Mesendoderm (in vitro differentiated cells): ENCODE measurements at regions not wholly inside any gene's neighbourhood (a gene's known extent, or its start where the extent isn't known, plus 50 kb on each side); places are given as distances from the start of the nearest gene placed in this dataset.

ENCODE experiments used
- DNase-seq: peaks from one replicate; pipeline ENCODE4 v3.0.0; 2013
- H2AK5ac ChIP-seq: 2 replicates; pipeline ENCODE4 v1.6.1; 2013; ENCODE audit warnings: low read length, inconsistent platforms
- H2BK120ac ChIP-seq: 2 replicates; pipeline ENCODE4 v1.6.1; 2013; ENCODE audit warnings: low read depth, mild to moderate bottlenecking, low read length, moderate library complexity, mixed read lengths
- H2BK15ac ChIP-seq: replicated peaks from 2 replicates; pipeline ENCODE4 v1.6.1; 2013; ENCODE audit warnings: low read depth, mild to moderate bottlenecking, moderate library complexity
- H2BK5ac ChIP-seq: 2 replicates; pipeline ENCODE4 v1.6.1; 2013; ENCODE audit warnings: low read length, inconsistent platforms
- H3K18ac ChIP-seq: 2 replicates; pipeline ENCODE4 v1.6.1; 2013; ENCODE audit warnings: mild to moderate bottlenecking, low read length, mixed read lengths
- H3K23ac ChIP-seq: one replicate; pipeline ENCODE4 v1.6.1; 2013; ENCODE audit warnings: low read length
- H3K27ac ChIP-seq: 2 replicates; pipeline ENCODE4 v1.5.1; 2013; ENCODE audit warnings: low read depth, mild to moderate bottlenecking, inconsistent platforms, low read length, moderate library complexity
- H3K27me3 ChIP-seq: 2 replicates; pipeline ENCODE4 v1.6.1; 2013; ENCODE audit warnings: low read length, control low read depth, mild to moderate bottlenecking, inconsistent platforms; ENCODE audit not compliant: insufficient read depth, poor library complexity
- H3K36me3 ChIP-seq: 2 replicates; pipeline ENCODE4 v1.6.1; 2013; ENCODE audit warnings: low read length, inconsistent platforms; ENCODE audit not compliant: control insufficient read depth, insufficient read depth
- H3K4ac ChIP-seq: one replicate; pipeline ENCODE4 v1.6.1; 2013; ENCODE audit warnings: low read depth, mild to moderate bottlenecking, low read length, moderate library complexity
- H3K4me1 ChIP-seq: 2 replicates; pipeline ENCODE4 v1.6.1; 2013; ENCODE audit warnings: low read depth, low read length, inconsistent platforms; ENCODE audit not compliant: control insufficient read depth
- H3K4me2 ChIP-seq: 2 replicates; pipeline ENCODE4 v1.6.1; 2013; ENCODE audit warnings: low read length
- H3K4me3 ChIP-seq: 2 replicates; pipeline ENCODE4 v1.5.1; 2013; ENCODE audit warnings: mild to moderate bottlenecking, low read length
- H3K56ac ChIP-seq: one replicate; pipeline ENCODE4 v1.6.1; 2013; ENCODE audit warnings: low read length
- H3K79me1 ChIP-seq: 2 replicates; pipeline ENCODE4 v1.6.1; 2013; ENCODE audit warnings: low read length, inconsistent platforms
- H3K79me2 ChIP-seq: 2 replicates; pipeline ENCODE4 v1.6.1; 2013; ENCODE audit warnings: mild to moderate bottlenecking, low read length; ENCODE audit not compliant: control insufficient read depth, insufficient read depth
- H3K9ac ChIP-seq: 2 replicates; pipeline ENCODE4 v1.6.1; 2013; ENCODE audit warnings: low read length, inconsistent platforms
- H4K5ac ChIP-seq: one replicate; pipeline ENCODE4 v1.6.1; 2013; ENCODE audit warnings: low read length
- H4K8ac ChIP-seq: one replicate; pipeline ENCODE4 v1.6.1; 2013; ENCODE audit warnings: low read depth, mild to moderate bottlenecking, control low read depth, low read length, moderate library complexity
- whole genome bisulfite sequencing: extraction: QIAGEN DNeasy Blood & Tissue Kit; methylation state at CpG from one replicate; pipeline ENCODE4 v1.1.7; 2013; ENCODE audit warnings: low lambda C conversion rate, missing lambda C conversion rate; ENCODE audit not compliant: insufficient coverage; ENCODE audit errors: extremely low coverage; 5-methylcytosine and 5-hydroxymethylcytosine counted together

DNA sequence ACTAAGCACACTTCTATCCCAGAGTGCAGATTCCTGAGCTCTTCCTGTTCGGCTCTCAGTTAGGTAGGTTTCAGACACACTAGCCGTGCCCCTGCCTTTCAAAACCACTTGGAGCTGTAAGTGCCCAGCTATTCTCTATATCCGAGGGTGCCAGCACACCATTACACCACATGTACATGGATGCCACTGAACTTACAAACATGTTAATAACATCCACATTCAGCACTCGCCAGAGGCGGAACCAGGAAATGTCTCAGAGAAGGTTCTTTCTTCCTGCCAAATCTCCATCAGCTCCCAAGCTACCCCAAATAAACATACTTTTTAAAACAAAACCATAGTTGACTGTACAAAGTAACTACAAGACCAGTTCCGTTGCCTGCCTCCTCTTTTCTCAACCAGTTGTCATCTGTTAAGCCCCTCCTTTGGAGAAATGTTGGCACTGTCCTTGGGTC, 78.4 kb upstream of the CTTNBP2NL start:
- Histone ChIP-seq H3K79me1 (no peaks in the 10 kb centered on the region), H3K36me3 (no peaks in the 10 kb centered on the region), H2BK120ac (no peak overlapping the region), H3K23ac (no peak overlapping the region), H3K27me3 (no peaks in the 10 kb centered on the region), H3K4me2 (no peak overlapping the region), H2BK15ac (no peak overlapping the region), H3K27ac (no peak overlapping the region), H2BK5ac (no peak overlapping the region), H3K4me3 (no peak overlapping the region), H2AK5ac (no peak overlapping the region), H3K9ac (no peak overlapping the region), H3K4me1 (no peaks in the 10 kb centered on the region), H3K18ac (no peak overlapping the region), H3K79me2 (no peaks in the 10 kb centered on the region), H4K8ac (no peak overlapping the region), H4K5ac (no peak overlapping the region), H3K4ac (no peak overlapping the region), H3K56ac (no peak overlapping the region)
- DNase-seq = no peak
- no CpG with 5 or more reads among the region's 6 CpGs for WGBS

GRCh38 chr1:112318263-112318662, 77.8 kb upstream of the CTTNBP2NL start:
- no peaks in the 10 kb centered on the region for H3K27me3 ChIP-seq
- H3K56ac ChIP-seq = no peak overlapping the region
- no peak overlapping the region for H3K4ac ChIP-seq
- H2BK15ac ChIP-seq = no peak overlapping the region
- H3K4me2 ChIP-seq = no peak overlapping the region
- H2AK5ac ChIP-seq = no peak overlapping the region
- no peak overlapping the region for H3K9ac ChIP-seq
- no peak overlapping the region for H3K18ac ChIP-seq
- H3K4me1 ChIP-seq = no peaks in the 10 kb centered on the region
- H2BK120ac ChIP-seq = no peak overlapping the region
- WGBS = no CpG with 5 or more reads among the region's 2 CpGs
- H3K79me2 ChIP-seq = no peaks in the 10 kb centered on the region
- H3K27ac ChIP-seq = no peak overlapping the region
- no peaks in the 10 kb centered on the region for H3K79me1 ChIP-seq
- no peaks in the 10 kb centered on the region for H3K36me3 ChIP-seq
- no peak overlapping the region for H2BK5ac ChIP-seq
- no peak overlapping the region for H4K8ac ChIP-seq
- no peak overlapping the region for H3K23ac ChIP-seq
- H3K4me3 ChIP-seq = no peak overlapping the region
- no peak overlapping the region for H4K5ac ChIP-seq
- no peak for DNase-seq

DNA sequence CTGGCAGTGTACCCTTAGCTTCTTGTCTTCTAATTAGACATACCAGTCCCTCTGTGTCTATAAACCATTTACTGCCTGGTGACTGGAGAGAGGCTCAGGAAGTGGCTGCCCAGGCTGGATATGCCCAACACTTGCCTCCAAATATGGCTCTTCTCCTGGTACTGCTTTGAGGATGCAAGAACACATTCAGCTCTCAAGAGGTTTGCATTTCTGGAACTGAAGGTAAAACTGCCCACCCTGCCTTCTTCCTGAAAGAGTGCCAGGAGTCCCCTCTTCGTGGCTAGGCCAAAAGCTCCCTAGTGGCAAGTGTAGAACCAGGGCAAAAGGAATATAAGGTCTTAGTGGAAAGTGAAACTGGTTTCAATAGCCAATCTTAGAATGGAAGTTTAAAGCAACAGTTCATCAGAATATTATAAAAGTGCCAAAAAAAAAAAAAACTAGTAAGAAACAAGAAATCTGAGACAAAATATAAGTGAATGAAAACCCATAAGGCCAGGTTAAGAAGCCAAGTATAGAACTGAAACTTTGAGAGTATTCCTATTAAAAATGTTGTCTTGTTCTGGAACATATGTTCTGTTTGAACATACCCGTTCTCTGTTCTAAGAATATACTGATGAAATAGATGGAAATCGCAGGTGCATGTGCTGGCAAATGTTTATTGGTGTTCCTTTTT, 77.2 kb upstream of the CTTNBP2NL start:
- H3K27ac ChIP-seq = no peak overlapping the region
- H4K8ac ChIP-seq = no peak overlapping the region
- H4K5ac ChIP-seq = no peak overlapping the region
- WGBS = no CpG with 5 or more reads among the region's 3 CpGs
- no peak overlapping the region for H2BK120ac ChIP-seq
- no peak overlapping the region for H3K4me3 ChIP-seq
- no peak overlapping the region for H2BK5ac ChIP-seq
- no peaks in the 10 kb centered on the region for H3K79me1 ChIP-seq
- DNase-seq = no peak
- H3K4ac ChIP-seq = no peak overlapping the region
- H3K9ac ChIP-seq = no peak overlapping the region
- no peak overlapping the region for H3K18ac ChIP-seq
- no peak overlapping the region for H3K4me2 ChIP-seq
- H3K36me3 ChIP-seq = no peaks in the 10 kb centered on the region
- no peaks in the 10 kb centered on the region for H3K79me2 ChIP-seq
- H3K56ac ChIP-seq = no peak overlapping the region
- no peak overlapping the region for H2AK5ac ChIP-seq
- no peaks in the 10 kb centered on the region for H3K4me1 ChIP-seq
- no peak overlapping the region for H3K23ac ChIP-seq
- H3K27me3 ChIP-seq = no peaks in the 10 kb centered on the region
- no peak overlapping the region for H2BK15ac ChIP-seq

DNA sequence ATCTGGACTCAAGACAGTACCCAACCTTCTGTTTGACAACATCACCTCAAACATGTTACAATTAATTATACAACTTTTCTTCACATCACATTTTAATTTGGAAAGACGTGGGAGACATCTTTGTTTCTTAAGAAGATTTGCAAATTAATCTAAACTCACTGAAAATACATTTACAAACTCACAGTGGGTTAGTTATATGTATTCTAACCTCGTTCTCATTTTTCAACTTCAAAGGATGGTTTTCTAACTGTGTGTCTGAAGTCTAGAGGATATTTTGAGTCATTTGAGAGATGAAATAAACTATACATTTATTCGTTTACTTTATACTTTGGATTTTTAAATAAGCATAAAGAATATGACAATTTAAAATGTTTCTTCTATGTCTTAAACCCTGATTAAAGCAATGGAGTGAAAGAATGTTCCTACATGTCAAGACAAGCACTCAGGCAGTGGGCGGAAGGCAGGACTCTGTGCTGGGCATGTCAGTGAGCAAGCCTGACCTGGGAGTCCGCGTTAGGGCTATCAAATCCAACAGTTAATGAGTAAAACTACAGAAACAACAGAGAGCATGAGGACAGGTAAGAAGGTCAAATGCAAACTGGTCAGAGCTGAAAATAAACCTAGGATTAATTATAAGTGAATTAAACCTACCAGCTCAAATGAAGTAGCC, 76.5 kb upstream of the CTTNBP2NL start:
- no peak overlapping the region for H3K56ac ChIP-seq
- no peak overlapping the region for H2BK5ac ChIP-seq
- no peak overlapping the region for H3K23ac ChIP-seq
- H3K4ac ChIP-seq = no peak overlapping the region
- no peaks in the 10 kb centered on the region for H3K79me1 ChIP-seq
- H3K18ac ChIP-seq = no peak overlapping the region
- H2BK120ac ChIP-seq = no peak overlapping the region
- no peak overlapping the region for H3K9ac ChIP-seq
- no peaks in the 10 kb centered on the region for H3K36me3 ChIP-seq
- H2BK15ac ChIP-seq = no peak overlapping the region
- H3K79me2 ChIP-seq = no peaks in the 10 kb centered on the region
- H3K4me2 ChIP-seq = no peak overlapping the region
- H2AK5ac ChIP-seq = no peak overlapping the region
- WGBS = no CpG with 5 or more reads among the region's 6 CpGs
- no peak for DNase-seq
- no peak overlapping the region for H3K4me3 ChIP-seq
- H3K4me1 ChIP-seq = no peaks in the 10 kb centered on the region
- H4K8ac ChIP-seq = no peak overlapping the region
- no peak overlapping the region for H3K27ac ChIP-seq
- no peak overlapping the region for H4K5ac ChIP-seq
- no peaks in the 10 kb centered on the region for H3K27me3 ChIP-seq

DNA sequence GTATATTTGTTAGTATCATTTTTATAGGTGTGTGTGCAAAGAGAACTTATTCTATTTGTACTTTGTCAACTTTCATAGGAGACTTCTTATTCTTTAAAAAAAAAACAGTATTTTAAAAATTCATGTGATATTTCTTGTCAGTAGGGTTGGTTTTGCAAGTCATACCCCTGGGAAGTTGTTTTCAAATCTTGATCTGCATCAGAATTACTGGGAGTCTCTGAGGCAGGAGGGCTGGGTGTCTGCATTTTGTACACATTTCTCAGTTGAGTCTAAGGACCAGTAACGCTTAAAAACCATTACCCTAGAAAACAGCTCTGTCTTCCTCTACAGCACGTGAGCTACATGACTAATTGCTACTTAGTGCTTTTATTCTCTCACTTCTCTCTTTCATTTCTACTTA, 76.0 kb upstream of the CTTNBP2NL start:
- Histone ChIP-seq H3K4me2 (no peak overlapping the region), H2AK5ac (no peak overlapping the region), H4K5ac (no peak overlapping the region), H4K8ac (no peak overlapping the region), H3K23ac (no peak overlapping the region), H3K79me1 (no peaks in the 10 kb centered on the region), H2BK15ac (no peak overlapping the region), H3K27ac (no peak overlapping the region), H3K4me3 (no peak overlapping the region), H3K27me3 (no peaks in the 10 kb centered on the region), H3K9ac (no peak overlapping the region), H3K18ac (no peak overlapping the region), H3K4me1 (no peaks in the 10 kb centered on the region), H3K56ac (no peak overlapping the region), H3K4ac (no peak overlapping the region), H3K36me3 (no peaks in the 10 kb centered on the region), H2BK5ac (no peak overlapping the region), H3K79me2 (no peaks in the 10 kb centered on the region), H2BK120ac (no peak overlapping the region)
- no CpG with 5 or more reads among the region's 2 CpGs for WGBS
- DNase-seq = no peak
